GM12878 (cell line): ENCODE measurements at regions not wholly inside any gene's neighbourhood (a gene's known extent, or its start where the extent isn't known, plus 50 kb on each side); places are given as distances from the start of the nearest gene placed in this dataset.

Experiments used
- ATAC-seq: fragments of 200-7000 bp; cut with Tn5 transposase; 3 replicates; pipeline ENCODE4 v1.9.1; 2020; ENCODE audit warnings: mild to moderate bottlenecking, moderate library complexity
- BruUV-seq: library from RNA; stranded (reverse); fragments of 400-500 nt; replicated peaks from 2 replicates; lab custom pipeline; 2021; lab: Mats Ljungman, UMichigan
- CTCF ChIA-PET: fragments of 300-600 bp; sonication (Branson Sonifier 250); formaldehyde crosslinking; extraction: SDS; loops from one replicate; lab custom pipeline; 2021; ENCODE audit warnings: inconsistent platforms; lab: Yijun Ruan, JAX
- POLR2A ChIA-PET: fragments of 350-600 bp; formaldehyde crosslinking; extraction: SDS; loops from one replicate; lab custom pipeline; 2021; ENCODE audit warnings: inconsistent platforms; lab: Charles Lee
- RAD21 ChIA-PET: fragments of 300-600 bp; sonication (Branson Sonifier 250); formaldehyde crosslinking; loops from one replicate; lab custom pipeline; 2023; ENCODE audit warnings: antibody characterized with exemption; ENCODE audit not compliant: unreplicated experiment; lab: Charles Lee
- SMC1A ChIA-PET: fragments of 300-600 bp; sonication (Branson Sonifier 250); formaldehyde crosslinking; loops from one replicate; lab custom pipeline; 2023; ENCODE audit not compliant: unreplicated experiment, uncharacterized antibody; lab: Charles Lee
- DNase-seq: peaks from one replicate; pipeline ENCODE4 v3.0.0-alpha.2; 2011; ENCODE audit warnings: low read depth, low spot score
- FAIRE-seq: peaks from 3 replicates; lab custom pipeline; 2011; peaks lifted over from hg19 to GRCh38; lab: Jason Lieb, UNC
- H2AFZ ChIP-seq: 2 replicates; pipeline ENCODE4 v1.6.0; 2011; ENCODE audit warnings: low read depth, low read length, control low read depth; ENCODE audit not compliant: control insufficient read depth
- H3K27ac ChIP-seq: 2 replicates; pipeline ENCODE4 v1.5.1; 2011; ENCODE audit warnings: control low read depth; ENCODE audit not compliant: control insufficient read depth, insufficient read depth
- H3K27me3 ChIP-seq, 2 experiments: replicated peaks in 1 of 2; 2 replicates each; pipeline versions ENCODE4 v1.6.0 to v1.6.1; 2011; ENCODE audit warnings: low read length in 1 of 2; ENCODE audit not compliant: control insufficient read depth in 2 of 2, insufficient read depth in 2 of 2
- H3K36me3 ChIP-seq, 2 experiments: 2 replicates each; pipeline ENCODE4 v1.5.1; 2011; ENCODE audit warnings: low read length in 1 of 2; ENCODE audit not compliant: control insufficient read depth in 2 of 2, insufficient read depth in 2 of 2
- H3K4me1 ChIP-seq: 2 replicates; pipeline ENCODE4 v1.6.1; 2011; ENCODE audit warnings: mild to moderate bottlenecking, low read length, moderate library complexity, mixed read lengths; ENCODE audit not compliant: control insufficient read depth, insufficient read depth
- H3K4me2 ChIP-seq: 2 replicates; pipeline ENCODE4 v1.6.0; 2011; ENCODE audit warnings: control low read depth; ENCODE audit not compliant: control insufficient read depth, insufficient read depth
- H3K4me3 ChIP-seq: fragments of 200-600 bp; sonication (generic); 2 replicates; pipeline ENCODE4 v1.5.1; 2016
- H3K79me2 ChIP-seq: 2 replicates; pipeline ENCODE4 v1.6.0; 2011; ENCODE audit warnings: low read length; ENCODE audit not compliant: control insufficient read depth, insufficient read depth
- H3K9ac ChIP-seq: 2 replicates; pipeline ENCODE4 v1.8.0; 2011; ENCODE audit warnings: low read length, control low read depth, mixed read lengths; ENCODE audit not compliant: control insufficient read depth, insufficient read depth
- H3K9me3 ChIP-seq: replicated peaks from 3 replicates; pipeline ENCODE4 v1.5.1; 2011; ENCODE audit warnings: mild to moderate bottlenecking, low read length; ENCODE audit not compliant: control insufficient read depth, insufficient read depth
- H4K20me1 ChIP-seq: 2 replicates; pipeline ENCODE4 v1.6.0; 2011; ENCODE audit not compliant: control insufficient read depth, insufficient read depth
- ASH2L ChIP-seq: fragments of 300-600, 200-600 bp; sonication (generic); IDR thresholded peaks from 2 replicates; pipeline ENCODE4 v1.6.1; 2017; ENCODE audit warnings: low read depth, mild to moderate bottlenecking, borderline replicate concordance
- ATF7 ChIP-seq: fragments of 450-650 bp; IDR thresholded peaks from 2 replicates; pipeline ENCODE4 v1.6.1; 2016; ENCODE audit warnings: low read depth, mild to moderate bottlenecking
- BCL11A ChIP-seq: IDR thresholded peaks from 2 replicates; pipeline ENCODE4 v1.6.1; 2011; ENCODE audit warnings: low read depth, low read length
- CTCF ChIP-seq, 3 experiments: IDR thresholded peaks in 2 of 3; conservative IDR thresholded peaks in 1 of 3; 2 replicates each; pipeline ENCODE4 v1.5.1; 2011; ENCODE audit warnings: low read depth in 3 of 3, low read length in 3 of 3, mild to moderate bottlenecking in 3 of 3, control low read depth in 2 of 3, moderate library complexity in 2 of 3, inconsistent platforms in 1 of 3, mixed read lengths in 1 of 3; ENCODE audit not compliant: control insufficient read depth in 2 of 3, insufficient read depth in 1 of 3; ENCODE audit errors: extremely low read depth in 1 of 3
- DPF2 ChIP-seq: fragments of 450-650 bp; IDR thresholded peaks from 2 replicates; pipeline ENCODE4 v1.6.1; 2017; ENCODE audit warnings: mild to moderate bottlenecking
- EP300 ChIP-seq, 2 experiments: fragments of 150-350 bp in 1 of 2; IDR thresholded peaks; 2 replicates each; pipeline ENCODE4 v1.6.1; 2011 to 2012; ENCODE audit warnings: low read depth in 2 of 2, low read length in 2 of 2, borderline replicate concordance in 1 of 2, improper control_type of control experiment in 1 of 2, inconsistent platforms in 1 of 2; ENCODE audit not compliant: control insufficient read depth in 1 of 2
- FOS ChIP-seq: IDR thresholded peaks from 3 replicates; pipeline ENCODE4 v1.6.1; 2011; ENCODE audit warnings: borderline replicate concordance; ENCODE audit not compliant: insufficient read length; ENCODE audit errors: extremely low read depth
- FOXM1 ChIP-seq: IDR thresholded peaks from 2 replicates; pipeline ENCODE4 v1.6.1; 2012; ENCODE audit warnings: low read depth, mild to moderate bottlenecking, inconsistent platforms, low read length, moderate library complexity
- IKZF2 ChIP-seq, 2 experiments: fragments of 450-650 bp; IDR thresholded peaks; 2 replicates each; pipeline ENCODE4 v1.6.1; 2017; ENCODE audit warnings: mild to moderate bottlenecking in 2 of 2, moderate library complexity in 2 of 2
- KDM1A ChIP-seq: fragments of 200-600 bp; sonication (generic); IDR thresholded peaks from 2 replicates; pipeline ENCODE4 v1.6.1; 2016; ENCODE audit warnings: borderline replicate concordance
- NFIC ChIP-seq: IDR thresholded peaks from 2 replicates; pipeline ENCODE4 v1.6.1; 2012; ENCODE audit warnings: low read depth, mild to moderate bottlenecking, inconsistent platforms, low read length, moderate library complexity
- RB1 ChIP-seq: fragments of 450-650 bp; formaldehyde crosslinking; IDR thresholded peaks from 2 replicates; pipeline ENCODE4 v1.6.1; 2017; ENCODE audit warnings: mild to moderate bottlenecking, borderline replicate concordance
- SKIL ChIP-seq: fragments of 450-650 bp; IDR thresholded peaks from 2 replicates; pipeline ENCODE4 v1.6.1; 2017; ENCODE audit warnings: mild to moderate bottlenecking, low read depth, inconsistent platforms; ENCODE audit not compliant: poor library complexity, severe bottlenecking
- SPI1 ChIP-seq: IDR thresholded peaks from 2 replicates; pipeline ENCODE4 v1.6.1; 2011; ENCODE audit warnings: low read depth, mild to moderate bottlenecking, low read length, moderate library complexity, borderline replicate concordance; ENCODE audit not compliant: insufficient read depth
- SUZ12 ChIP-seq: fragments of 200-600 bp; sonication (generic); IDR thresholded peaks from one replicate; pipeline ENCODE4 v1.6.1; 2018; ENCODE audit warnings: antibody characterized with exemption, mild to moderate bottlenecking; ENCODE audit not compliant: unreplicated experiment
- TCF12 ChIP-seq: IDR thresholded peaks from 2 replicates; pipeline ENCODE4 v1.6.1; 2011; ENCODE audit warnings: low read depth, mild to moderate bottlenecking, low read length
- WRNIP1 ChIP-seq: IDR thresholded peaks from 2 replicates; pipeline ENCODE4 v1.6.1; 2011; ENCODE audit warnings: low read depth, low read length, improper control_type of control experiment, borderline replicate concordance
- ZNF217 ChIP-seq: fragments of 450-650 bp; IDR thresholded peaks from 2 replicates; pipeline ENCODE4 v1.6.1; 2017; ENCODE audit warnings: antibody characterized with exemption, mild to moderate bottlenecking
- ZNF274 ChIP-seq: IDR thresholded peaks from one replicate; pipeline ENCODE4 v1.8.0; 2011; ENCODE audit not compliant: insufficient read length, insufficient read depth
- ZNF622 ChIP-seq: fragments of 450-650 bp; IDR thresholded peaks from 2 replicates; pipeline ENCODE4 v1.6.1; 2017; ENCODE audit warnings: mild to moderate bottlenecking, inconsistent platforms
- ZZZ3 ChIP-seq: IDR thresholded peaks from 2 replicates; pipeline ENCODE4 v1.6.1; 2011; ENCODE audit warnings: low read depth; ENCODE audit not compliant: control insufficient read depth, insufficient read length
- WGBS: methylation state at CpG from one replicate; pipeline ENCODE4 v1.1.6; 2016; ENCODE audit warnings: low lambda C conversion rate; ENCODE audit not compliant: insufficient replicate concordance, insufficient coverage; ENCODE audit errors: missing lambda C conversion rate; 5-methylcytosine and 5-hydroxymethylcytosine counted together
- in situ Hi-C: fragments of 300-500 bp; cut with MboI; formaldehyde crosslinking; loops from 9 replicates; pipeline ENCODE4 v1.14.3; 2018; ENCODE audit warnings: mixed read lengths
- intact Hi-C: fragments of 100-400 bp; cut with micrococcal nuclease; formaldehyde crosslinking; loops from one replicate; pipeline ENCODE4 v1.14.2; 2022; ENCODE audit not compliant: unreplicated experiment

GRCh38 chr10:33776419-33777070, 442.1 kb upstream of the NRP1 start:
- H3K27ac ChIP-seq: no peak overlapping the region
- no peak overlapping the region for H3K4me3 ChIP-seq
- ChIA-PET CTCF (interaction anchor here (1.2 to 2.6 kb wide), 4 partner anchors 9 to 41 kb away, joined by 3 to 9 read pairs (median 5); no protein-coding TSS in a partner anchor), RAD21 (interaction anchor here (0.8 to 8.8 kb wide), 22 partner anchors 9 to 615 kb away, joined by 3 to 69 read pairs (median 4); no protein-coding TSS in a partner anchor), POLR2A (interaction anchor here (0.6 to 1.4 kb wide), 4 partner anchors 30 to 365 kb away, joined by 3 to 4 read pairs (median 4); no protein-coding TSS in a partner anchor), SMC1A (interaction anchor here (0.5 to 10.1 kb wide), 21 partner anchors 8 to 861 kb away, joined by 3 to 95 read pairs (median 4); no protein-coding TSS in a partner anchor)
- H3K79me2 ChIP-seq: no peaks in the 10 kb centered on the region
- DNase-seq: peak; percentile 23
- no peak overlapping the region for H3K4me2 ChIP-seq
- no peaks in the 10 kb centered on the region for H3K36me3 ChIP-seq
- in situ Hi-C loops: no loop called here
- WGBS: 24% methylated on average over 2 of the region's 2 CpGs
- no TSS peak for BruUV-seq
- no peaks in the 10 kb centered on the region for H4K20me1 ChIP-seq
- H3K9ac ChIP-seq: no peak overlapping the region
- intact Hi-C loops: no loop called here
- FAIRE-seq: no peak
- no peak overlapping the region for H2AFZ ChIP-seq
- no peaks in the 10 kb centered on the region for H3K4me1 ChIP-seq
- H3K27me3 ChIP-seq: no peaks in the 10 kb centered on the region
- ATAC-seq: peak; percentile 68
- no peaks in the 10 kb centered on the region for H3K9me3 ChIP-seq
- TF ChIP-seq ZNF622 (no peak), SUZ12 (no peak), FOXM1 (no peak), NFIC (no peak), WRNIP1 (no peak), RB1 (no peak), CTCF (IDR thresholded peaks at IDR 0.05 in 2 of 3, conservative IDR thresholded peaks at IDR 0.05 in 1 of 3; ENCODE audit: control insufficient read depth in 2 of 3, extremely low read depth in 1 of 3, insufficient read depth in 1 of 3, low read depth in 3 of 3, low read length in 3 of 3) (no peak), ATF7 (peak; percentile 77), ZNF217 (peak; percentile 96), BCL11A (peak; percentile 66; the same call in 1 of the 2 replicates), SPI1 (peak; percentile 74; the same call in 1 of the 2 replicates), ASH2L (no peak), ZNF274 (no peak), TCF12 (no peak), FOS (no peak), DPF2 (peak; percentile 93), EP300 (IDR thresholded peaks at IDR 0.05; ENCODE audit: borderline replicate concordance in 1 of 2, control insufficient read depth in 1 of 2, low read depth in 2 of 2, low read length in 2 of 2) (peak; percentile 78 to 82; a peak in 3 of 4 replicates), SKIL (peak; percentile 67), IKZF2 (IDR thresholded peaks at IDR 0.05) (peak; percentile 97 to 98), KDM1A (no peak), ZZZ3 (no peak)
